HCT116 (cell line): ENCODE measurements at regions not wholly inside any gene's neighbourhood (a gene's known extent, or its start where the extent isn't known, plus 50 kb on each side); places are given as distances from the start of the nearest gene placed in this dataset.

Experiments
- ATAC-seq: fragments of 200-7000 bp; cut with Tn5 transposase; 2 replicates; pipeline ENCODE4 v1.9.1; 2020; ENCODE audit warnings: mild to moderate bottlenecking, moderate library complexity
- BruUV-seq: library from RNA; stranded (reverse); fragments of 400-500 nt; replicated peaks from 2 replicates; lab custom pipeline; 2021; lab: Mats Ljungman, UMichigan
- CTCF ChIA-PET: fragments of 300-600 bp; sonication (Branson Sonifier 250); formaldehyde crosslinking; loops from one replicate; lab custom pipeline; 2021; ENCODE audit warnings: antibody characterized with exemption; lab: Charles Lee
- POLR2A ChIA-PET: fragments of 300-600, 350-600 bp; sonication (Branson Sonifier 250); formaldehyde crosslinking; loops from one replicate; lab custom pipeline; 2021; ENCODE audit warnings: antibody characterized with exemption; lab: Charles Lee
- RAD21 ChIA-PET, 2 experiments: fragments of 300-600 bp; sonication (Branson Sonifier 250); formaldehyde crosslinking; loops; one replicate each; lab custom pipeline; 2023; ENCODE audit warnings: low total read pairs in 2 of 2; ENCODE audit not compliant: uncharacterized antibody in 2 of 2, unreplicated experiment in 2 of 2, low non-redundant PET in 1 of 2; lab: Charles Lee
- DNase-seq: peaks from one replicate; pipeline ENCODE4 v3.0.0-alpha.2; 2010; ENCODE audit warnings: low read depth, low spot score
- H2AFZ ChIP-seq: fragments of 200-600 bp; shearing (Covaris generic), sonication (generic); 2 replicates; pipeline ENCODE4 v1.6.1; 2017; ENCODE audit warnings: low read depth, mixed run types, mixed read lengths, antibody characterized with exemption, low read length; ENCODE audit not compliant: poor library complexity, severe bottlenecking
- H3K27ac ChIP-seq: 2 replicates; pipeline ENCODE4 v1.5.1; 2012; ENCODE audit warnings: low read depth, low read length
- H3K27me3 ChIP-seq: fragments of 200-600 bp; sonication (generic); 2 replicates; pipeline ENCODE4 v1.6.1; 2016; ENCODE audit warnings: mixed run types, low read length, mixed read lengths; ENCODE audit not compliant: insufficient read depth
- H3K36me3 ChIP-seq, 2 experiments: fragments of 200-500 bp in 1 of 2; fragments of 200-600 bp in 1 of 2; sonication (Bioruptor generic) in 1 of 2; sonication (generic) in 1 of 2; 2 replicates each; pipeline versions ENCODE4 v1.5.1 to v1.6.1; 2014 to 2016; ENCODE audit warnings: low read length in 2 of 2, inconsistent platforms in 1 of 2, mixed read lengths in 1 of 2, mixed run types in 1 of 2; ENCODE audit not compliant: insufficient read depth in 2 of 2, control insufficient read depth in 1 of 2
- H3K4me1 ChIP-seq, 2 experiments: fragments of 200-600 bp in 1 of 2; sonication (generic) in 1 of 2; 2 replicates each; pipeline versions ENCODE4 v1.5.1 to v1.6.1; 2012 to 2017; ENCODE audit warnings: low read length in 2 of 2, inconsistent platforms in 1 of 2, mild to moderate bottlenecking in 1 of 2, mixed read lengths in 1 of 2, mixed run types in 1 of 2, moderate library complexity in 1 of 2; ENCODE audit not compliant: insufficient read depth in 2 of 2, control insufficient read depth in 1 of 2
- H3K4me2 ChIP-seq: fragments of 200-600 bp; sonication (generic); 2 replicates; pipeline ENCODE4 v1.6.1; 2017; ENCODE audit warnings: mixed run types, low read length, mixed read lengths
- H3K4me3 ChIP-seq, 2 experiments: fragments of 200-600 bp in 1 of 2; sonication (generic) in 1 of 2; replicated peaks in 1 of 2; 2 replicates each; pipeline ENCODE4 v1.5.1; 2011 to 2016; ENCODE audit warnings: low read length in 2 of 2, control low read depth in 1 of 2, low read depth in 1 of 2, mild to moderate bottlenecking in 1 of 2, mixed read lengths in 1 of 2, mixed run types in 1 of 2
- H3K79me2 ChIP-seq: fragments of 200-600 bp; sonication (generic); 2 replicates; pipeline ENCODE4 v1.6.1; 2017; ENCODE audit warnings: mild to moderate bottlenecking, mixed run types, low read length, moderate library complexity, mixed read lengths; ENCODE audit not compliant: insufficient read depth
- H3K9ac ChIP-seq: fragments of 200-600 bp; sonication (generic); 2 replicates; pipeline ENCODE4 v1.6.1; 2016; ENCODE audit warnings: low read length, mixed read lengths
- H3K9me2 ChIP-seq: fragments of 200-600 bp; sonication (generic), shearing (Covaris generic); 2 replicates; pipeline ENCODE4 v1.6.1; 2017; ENCODE audit warnings: mixed run types, mild to moderate bottlenecking, moderate library complexity; ENCODE audit not compliant: insufficient read depth
- H3K9me3 ChIP-seq, 2 experiments: fragments of 200-500 bp in 1 of 2; fragments of 200-600 bp in 1 of 2; sonication (Bioruptor generic) in 1 of 2; sonication (generic) in 1 of 2; 2 replicates each; pipeline ENCODE4 v1.6.1; 2014 to 2017; ENCODE audit warnings: low read length in 2 of 2, mixed read lengths in 2 of 2, inconsistent platforms in 1 of 2, low read depth in 1 of 2, mild to moderate bottlenecking in 1 of 2, mixed run types in 1 of 2, moderate library complexity in 1 of 2; ENCODE audit not compliant: control insufficient read depth in 1 of 2, insufficient read depth in 1 of 2
- H4K20me1 ChIP-seq: fragments of 200-600 bp; sonication (generic), shearing (Covaris generic); 2 replicates; pipeline ENCODE4 v1.6.1; 2017; ENCODE audit warnings: mixed run types, mild to moderate bottlenecking, moderate library complexity; ENCODE audit not compliant: insufficient read depth
- CBX3 ChIP-seq: IDR thresholded peaks from 2 replicates; pipeline ENCODE4 v1.6.1; 2012; ENCODE audit warnings: low read depth
- EGR1 ChIP-seq: IDR thresholded peaks from 2 replicates; pipeline ENCODE4 v1.6.1; 2012; ENCODE audit warnings: low read depth
- EZH2 ChIP-seq: fragments of 200-600 bp; sonication (generic); IDR thresholded peaks from 2 replicates; pipeline ENCODE4 v1.6.1; 2017; ENCODE audit warnings: antibody characterized with exemption, mixed run types
- FOSL1 ChIP-seq: IDR thresholded peaks from 2 replicates; pipeline ENCODE4 v1.6.1; 2012; ENCODE audit warnings: low read depth
- POLR2AphosphoS5 ChIP-seq: IDR thresholded peaks from 2 replicates; pipeline ENCODE4 v1.6.1; 2011; ENCODE audit warnings: mild to moderate bottlenecking, low read depth, low read length, moderate library complexity
- RAD21 ChIP-seq: IDR thresholded peaks from 2 replicates; pipeline ENCODE4 v1.6.1; 2012; ENCODE audit warnings: low read depth, mild to moderate bottlenecking
- SP1 ChIP-seq: IDR thresholded peaks from 2 replicates; pipeline ENCODE4 v1.6.1; 2012; ENCODE audit warnings: low read depth
- SRF ChIP-seq: IDR thresholded peaks from 2 replicates; pipeline ENCODE4 v1.6.1; 2012; ENCODE audit warnings: low read depth
- TCF7L2 ChIP-seq: IDR thresholded peaks from 2 replicates; pipeline ENCODE4 v1.7.0; 2011; ENCODE audit warnings: borderline replicate concordance, inconsistent platforms; ENCODE audit not compliant: insufficient read depth, insufficient read length; ENCODE audit errors: extremely low read depth
- YY1 ChIP-seq: IDR thresholded peaks from 2 replicates; pipeline ENCODE4 v1.6.1; 2011; ENCODE audit warnings: low read length, low read depth, moderate library complexity, mild to moderate bottlenecking; ENCODE audit not compliant: insufficient replicate concordance; ENCODE audit errors: extremely low read depth
- ZFX ChIP-seq: fragments of 450-650 bp; IDR thresholded peaks from 2 replicates; pipeline ENCODE4 v1.6.1; 2017
- ZNF274 ChIP-seq: fragments of 200-500 bp; sonication (Bioruptor generic); IDR thresholded peaks from 2 replicates; pipeline ENCODE4 v1.6.1; 2014; ENCODE audit warnings: mild to moderate bottlenecking, low read depth, low read length, inconsistent platforms
- intact Hi-C: fragments of 100-400 bp; cut with micrococcal nuclease; formaldehyde crosslinking; loops from 2 replicates; pipeline ENCODE4 v1.10.0; 2022
- TF ChIP-seq, protein P1 (sequence below): IDR thresholded peaks from 2 replicates; pipeline ENCODE4 v1.6.1; 2011; ENCODE audit warnings: mild to moderate bottlenecking, low read length, moderate library complexity; ENCODE audit not compliant: insufficient replicate concordance; ENCODE audit errors: extremely low read depth
- TF ChIP-seq, protein P2 (sequence below): IDR thresholded peaks from 2 replicates; pipeline ENCODE4 v1.6.1; 2012; ENCODE audit warnings: low read depth
- TF ChIP-seq, protein P3 (sequence below): IDR thresholded peaks from 2 replicates; pipeline ENCODE4 v1.6.1; 2012

GRCh38 chr20:53867741-53868351, 202.5 kb downstream of the BCAS1 start:
- H3K27ac ChIP-seq: no peak overlapping the region
- no peak overlapping the region for H3K9ac ChIP-seq
- no peaks in the 10 kb centered on the region for H3K9me3 ChIP-seq
- H3K4me1 ChIP-seq: peaks cover 31 to 41% of the 10 kb centered on the region in 2 experiments
- ATAC-seq (no peak), DNase-seq (no peak)
- H4K20me1 ChIP-seq: no peaks in the 10 kb centered on the region
- intact Hi-C loops: loop anchor here (5.0 kb wide), 1 partner anchor 276 kb away; the partner anchor contains the start of gene ZNF217
- no TSS peak for BruUV-seq
- no peaks in the 10 kb centered on the region for H3K9me2 ChIP-seq
- TF ChIP-seq SP1: no peak
- TF ChIP-seq FOSL1: no peak
- TF ChIP-seq TCF7L2: no peak
- TF ChIP-seq YY1: no peak
- no peak for TF ChIP-seq EZH2
- no peak for TF ChIP-seq RAD21
- TF ChIP-seq POLR2AphosphoS5: no peak
- no peak for TF ChIP-seq ZNF274
- TF ChIP-seq ZFX: no peak
- TF ChIP-seq, protein P1, sequence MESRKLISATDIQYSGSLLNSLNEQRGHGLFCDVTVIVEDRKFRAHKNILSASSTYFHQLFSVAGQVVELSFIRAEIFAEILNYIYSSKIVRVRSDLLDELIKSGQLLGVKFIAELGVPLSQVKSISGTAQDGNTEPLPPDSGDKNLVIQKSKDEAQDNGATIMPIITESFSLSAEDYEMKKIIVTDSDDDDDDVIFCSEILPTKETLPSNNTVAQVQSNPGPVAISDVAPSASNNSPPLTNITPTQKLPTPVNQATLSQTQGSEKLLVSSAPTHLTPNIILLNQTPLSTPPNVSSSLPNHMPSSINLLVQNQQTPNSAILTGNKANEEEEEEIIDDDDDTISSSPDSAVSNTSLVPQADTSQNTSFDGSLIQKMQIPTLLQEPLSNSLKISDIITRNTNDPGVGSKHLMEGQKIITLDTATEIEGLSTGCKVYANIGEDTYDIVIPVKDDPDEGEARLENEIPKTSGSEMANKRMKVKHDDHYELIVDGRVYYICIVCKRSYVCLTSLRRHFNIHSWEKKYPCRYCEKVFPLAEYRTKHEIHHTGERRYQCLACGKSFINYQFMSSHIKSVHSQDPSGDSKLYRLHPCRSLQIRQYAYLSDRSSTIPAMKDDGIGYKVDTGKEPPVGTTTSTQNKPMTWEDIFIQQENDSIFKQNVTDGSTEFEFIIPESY: no peak
- TF ChIP-seq, protein P2, sequence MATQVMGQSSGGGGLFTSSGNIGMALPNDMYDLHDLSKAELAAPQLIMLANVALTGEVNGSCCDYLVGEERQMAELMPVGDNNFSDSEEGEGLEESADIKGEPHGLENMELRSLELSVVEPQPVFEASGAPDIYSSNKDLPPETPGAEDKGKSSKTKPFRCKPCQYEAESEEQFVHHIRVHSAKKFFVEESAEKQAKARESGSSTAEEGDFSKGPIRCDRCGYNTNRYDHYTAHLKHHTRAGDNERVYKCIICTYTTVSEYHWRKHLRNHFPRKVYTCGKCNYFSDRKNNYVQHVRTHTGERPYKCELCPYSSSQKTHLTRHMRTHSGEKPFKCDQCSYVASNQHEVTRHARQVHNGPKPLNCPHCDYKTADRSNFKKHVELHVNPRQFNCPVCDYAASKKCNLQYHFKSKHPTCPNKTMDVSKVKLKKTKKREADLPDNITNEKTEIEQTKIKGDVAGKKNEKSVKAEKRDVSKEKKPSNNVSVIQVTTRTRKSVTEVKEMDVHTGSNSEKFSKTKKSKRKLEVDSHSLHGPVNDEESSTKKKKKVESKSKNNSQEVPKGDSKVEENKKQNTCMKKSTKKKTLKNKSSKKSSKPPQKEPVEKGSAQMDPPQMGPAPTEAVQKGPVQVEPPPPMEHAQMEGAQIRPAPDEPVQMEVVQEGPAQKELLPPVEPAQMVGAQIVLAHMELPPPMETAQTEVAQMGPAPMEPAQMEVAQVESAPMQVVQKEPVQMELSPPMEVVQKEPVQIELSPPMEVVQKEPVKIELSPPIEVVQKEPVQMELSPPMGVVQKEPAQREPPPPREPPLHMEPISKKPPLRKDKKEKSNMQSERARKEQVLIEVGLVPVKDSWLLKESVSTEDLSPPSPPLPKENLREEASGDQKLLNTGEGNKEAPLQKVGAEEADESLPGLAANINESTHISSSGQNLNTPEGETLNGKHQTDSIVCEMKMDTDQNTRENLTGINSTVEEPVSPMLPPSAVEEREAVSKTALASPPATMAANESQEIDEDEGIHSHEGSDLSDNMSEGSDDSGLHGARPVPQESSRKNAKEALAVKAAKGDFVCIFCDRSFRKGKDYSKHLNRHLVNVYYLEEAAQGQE: no peak
- TF ChIP-seq EGR1: no peak
- TF ChIP-seq, protein P3, sequence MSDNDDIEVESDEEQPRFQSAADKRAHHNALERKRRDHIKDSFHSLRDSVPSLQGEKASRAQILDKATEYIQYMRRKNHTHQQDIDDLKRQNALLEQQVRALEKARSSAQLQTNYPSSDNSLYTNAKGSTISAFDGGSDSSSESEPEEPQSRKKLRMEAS: no peak
- TF ChIP-seq CBX3: no peak
- no peak for TF ChIP-seq SRF
- ChIA-PET POLR2A (no interaction called here), RAD21 (no interaction called here), CTCF (no interaction called here)
- H2AFZ ChIP-seq: peak overlapping the region; percentile 98
- no peak overlapping the region for H3K4me2 ChIP-seq
- no peaks in the 10 kb centered on the region for H3K79me2 ChIP-seq
- H3K27me3 ChIP-seq: no peaks in the 10 kb centered on the region
- H3K36me3 ChIP-seq: no peaks in the 10 kb centered on the region
- no peak overlapping the region for H3K4me3 ChIP-seq
